ENCODE measurements at regions not wholly inside any gene's neighbourhood (a gene's known extent, or its start where the extent isn't known, plus 50 kb on each side); places are given as distances from the start of the nearest gene placed in this dataset.

DNA sequence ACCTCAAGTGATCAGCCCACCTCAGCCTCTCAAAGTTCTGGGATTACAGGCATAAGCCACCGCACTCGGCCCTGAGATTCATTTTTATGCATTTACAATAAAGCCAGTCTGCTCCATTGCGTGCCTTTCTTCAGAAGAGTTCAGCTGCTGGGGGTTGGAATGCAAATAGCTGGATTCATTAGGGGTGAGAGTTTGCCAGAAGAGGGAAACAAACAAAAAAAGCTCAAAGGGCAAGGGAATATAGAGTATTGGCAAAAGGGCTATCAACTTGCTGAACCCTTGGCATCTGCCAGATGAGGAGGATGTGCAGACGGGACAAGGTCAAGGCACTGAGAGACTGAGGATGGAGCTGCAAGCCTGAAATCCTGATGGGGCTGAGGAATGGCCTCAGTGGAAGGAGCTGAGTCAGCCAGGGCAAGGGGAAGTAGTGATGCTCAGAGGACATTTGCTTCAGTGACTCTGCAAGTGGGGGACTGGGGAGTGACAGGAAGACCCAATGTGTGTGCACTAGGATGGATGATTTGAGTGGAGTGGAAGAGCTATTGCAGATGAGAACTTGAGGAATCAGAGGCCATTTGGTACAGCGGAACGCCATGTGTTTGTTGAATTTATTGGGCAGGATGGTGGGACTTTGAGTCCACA is 75.0 kb upstream of the ARMC3 start:
- TF ChIP-seq, protein P1, sequence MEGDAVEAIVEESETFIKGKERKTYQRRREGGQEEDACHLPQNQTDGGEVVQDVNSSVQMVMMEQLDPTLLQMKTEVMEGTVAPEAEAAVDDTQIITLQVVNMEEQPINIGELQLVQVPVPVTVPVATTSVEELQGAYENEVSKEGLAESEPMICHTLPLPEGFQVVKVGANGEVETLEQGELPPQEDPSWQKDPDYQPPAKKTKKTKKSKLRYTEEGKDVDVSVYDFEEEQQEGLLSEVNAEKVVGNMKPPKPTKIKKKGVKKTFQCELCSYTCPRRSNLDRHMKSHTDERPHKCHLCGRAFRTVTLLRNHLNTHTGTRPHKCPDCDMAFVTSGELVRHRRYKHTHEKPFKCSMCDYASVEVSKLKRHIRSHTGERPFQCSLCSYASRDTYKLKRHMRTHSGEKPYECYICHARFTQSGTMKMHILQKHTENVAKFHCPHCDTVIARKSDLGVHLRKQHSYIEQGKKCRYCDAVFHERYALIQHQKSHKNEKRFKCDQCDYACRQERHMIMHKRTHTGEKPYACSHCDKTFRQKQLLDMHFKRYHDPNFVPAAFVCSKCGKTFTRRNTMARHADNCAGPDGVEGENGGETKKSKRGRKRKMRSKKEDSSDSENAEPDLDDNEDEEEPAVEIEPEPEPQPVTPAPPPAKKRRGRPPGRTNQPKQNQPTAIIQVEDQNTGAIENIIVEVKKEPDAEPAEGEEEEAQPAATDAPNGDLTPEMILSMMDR (IDR thresholded peaks at IDR 0.05): no peak
- intact Hi-C loops (cut with DNase I): no loop called here
- no peaks in the 10 kb centered on the region for H3K27me3 ChIP-seq
- H3K27ac ChIP-seq: no peak overlapping the region
- no peaks in the 10 kb centered on the region for H3K4me1 ChIP-seq
- no peak for DNase-seq
- no peak overlapping the region for H3K4me3 ChIP-seq
- H3K36me3 ChIP-seq: no peaks in the 10 kb centered on the region
- no peaks in the 10 kb centered on the region for H3K9me3 ChIP-seq
- no peak overlapping the region for H3K9ac ChIP-seq (ENCODE audit: low read depth in 2 of 2, low read length in 2 of 2)

DNA sequence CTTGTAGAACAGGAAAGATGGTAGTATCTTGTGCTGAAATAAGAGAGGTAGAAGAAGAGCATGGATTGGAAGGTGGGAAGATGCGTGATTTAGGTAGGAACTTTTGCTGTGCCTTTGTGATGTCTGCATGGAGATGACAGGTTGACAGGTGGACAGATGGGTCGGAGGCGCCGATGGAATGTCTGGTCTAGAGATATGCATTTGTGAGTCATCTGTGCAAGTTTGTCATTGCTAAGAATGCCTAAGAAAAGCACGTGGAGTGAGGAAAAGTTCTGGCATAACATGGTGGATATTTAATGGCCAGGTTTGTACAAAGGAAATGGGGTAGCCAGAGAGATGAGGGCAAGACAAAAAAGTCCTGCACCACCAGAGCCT is 76.0 kb upstream of the ARMC3 start:
- Histone ChIP-seq H3K4me3 (no peak overlapping the region), H3K9ac (ENCODE audit: low read depth in 2 of 2, low read length in 2 of 2) (no peak overlapping the region), H3K9me3 (no peaks in the 10 kb centered on the region), H3K4me1 (no peaks in the 10 kb centered on the region), H3K27ac (no peak overlapping the region), H3K36me3 (no peaks in the 10 kb centered on the region), H3K27me3 (no peaks in the 10 kb centered on the region)
- TF ChIP-seq, protein P1 (IDR thresholded peaks at IDR 0.05): no peak
- no peak for DNase-seq
- intact Hi-C loops (cut with DNase I): no loop called here

DNA sequence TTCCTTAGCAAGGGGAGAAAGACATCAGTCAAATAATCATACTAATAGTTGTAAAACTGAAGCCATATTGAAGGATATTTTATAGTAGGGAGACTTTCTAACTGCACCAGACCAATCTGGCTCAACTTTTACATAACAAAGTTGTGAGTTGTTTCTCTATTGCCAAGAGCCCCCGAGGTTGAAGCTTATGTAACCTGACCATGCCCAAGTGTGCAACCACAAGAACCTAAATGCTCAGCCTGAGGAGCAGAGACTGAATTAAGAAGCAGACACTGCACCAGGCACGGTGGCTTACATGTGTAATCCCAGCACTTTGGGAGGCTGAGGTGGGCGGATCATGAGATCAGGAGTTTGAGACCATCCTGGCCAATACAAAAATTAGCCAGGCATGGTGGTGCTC is 77.3 kb upstream of the ARMC3 start:
- H3K27me3 ChIP-seq: no peaks in the 10 kb centered on the region
- H3K4me1 ChIP-seq: no peaks in the 10 kb centered on the region
- no peak for DNase-seq
- no peaks in the 10 kb centered on the region for H3K36me3 ChIP-seq
- H3K9ac ChIP-seq (ENCODE audit: low read depth in 2 of 2, low read length in 2 of 2): no peak overlapping the region
- no peak overlapping the region for H3K4me3 ChIP-seq
- TF ChIP-seq, protein P1 (IDR thresholded peaks at IDR 0.05): no peak
- intact Hi-C loops (cut with DNase I): no loop called here
- no peaks in the 10 kb centered on the region for H3K9me3 ChIP-seq
- H3K27ac ChIP-seq: no peak overlapping the region

DNA sequence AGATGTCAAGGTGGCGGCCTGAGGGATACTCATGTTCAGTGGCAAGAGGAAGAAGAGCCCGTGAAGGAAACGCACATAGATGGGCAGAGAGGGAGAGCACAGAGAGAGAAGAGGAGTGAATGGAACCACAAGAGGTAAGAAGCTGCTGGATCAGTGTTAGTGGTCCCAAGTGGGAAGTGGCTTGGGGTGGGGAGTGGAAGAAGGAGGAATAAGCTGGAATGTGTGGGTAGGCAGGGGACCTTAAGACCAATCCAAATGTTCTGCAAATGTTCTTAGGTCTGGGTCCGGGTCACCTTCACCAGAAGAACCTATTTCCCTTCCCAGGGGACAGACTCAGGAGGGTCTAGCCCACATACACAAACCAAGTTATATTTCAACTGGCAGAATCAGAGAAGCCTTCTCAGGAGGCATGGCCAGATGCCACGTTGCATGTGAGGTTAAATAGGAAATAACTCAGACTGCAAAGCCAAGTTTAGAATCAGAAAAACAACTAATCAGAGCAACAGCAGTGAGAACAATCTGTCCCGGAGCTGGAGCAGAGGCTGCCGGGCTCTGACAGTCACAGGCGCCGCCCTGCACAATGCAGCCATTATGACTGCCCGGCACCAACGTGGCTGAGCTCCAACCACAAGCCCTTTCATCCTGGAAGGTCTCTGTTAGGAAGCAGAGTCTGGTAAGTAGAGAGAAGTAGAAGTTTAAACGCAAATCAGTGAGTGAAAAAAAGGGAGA is 78.6 kb upstream of the ARMC3 start:
- Histone ChIP-seq H3K4me3 (no peak overlapping the region), H3K4me1 (no peaks in the 10 kb centered on the region), H3K27me3 (no peaks in the 10 kb centered on the region), H3K27ac (no peak overlapping the region), H3K9ac (ENCODE audit: low read depth in 2 of 2, low read length in 2 of 2) (no peak overlapping the region), H3K9me3 (no peaks in the 10 kb centered on the region), H3K36me3 (no peaks in the 10 kb centered on the region)
- TF ChIP-seq, protein P1 (IDR thresholded peaks at IDR 0.05): no peak
- intact Hi-C loops (cut with DNase I): no loop called here
- DNase-seq: peak; percentile 20

DNA sequence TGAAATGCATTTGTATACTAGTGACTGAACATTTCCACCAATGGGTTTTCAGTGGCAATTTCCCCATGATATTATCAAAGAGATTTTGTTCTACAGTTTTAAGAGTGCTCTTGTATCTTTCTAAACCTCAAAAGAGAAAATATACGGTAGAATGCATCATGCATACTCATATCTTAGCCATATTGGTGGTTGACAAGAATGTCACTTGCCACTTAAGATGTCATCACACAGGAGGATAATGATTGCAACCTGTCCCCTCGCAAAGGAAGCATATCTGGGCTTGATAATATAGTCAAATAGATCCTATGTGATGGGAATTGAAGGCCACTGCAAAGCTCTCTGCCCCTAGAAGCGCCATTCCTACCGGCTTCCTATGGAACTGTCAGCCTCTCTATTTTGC is 79.3 kb upstream of the ARMC3 start:
- Histone ChIP-seq H3K36me3 (no peaks in the 10 kb centered on the region), H3K27me3 (no peaks in the 10 kb centered on the region), H3K4me3 (no peak overlapping the region), H3K9ac (ENCODE audit: low read depth in 2 of 2, low read length in 2 of 2) (no peak overlapping the region), H3K9me3 (no peaks in the 10 kb centered on the region), H3K27ac (no peak overlapping the region), H3K4me1 (no peaks in the 10 kb centered on the region)
- no peak for DNase-seq
- intact Hi-C loops (cut with DNase I): no loop called here
- TF ChIP-seq, protein P1 (IDR thresholded peaks at IDR 0.05): no peak

Data from colonic mucosa (tissue), 4 donors.